LNCAP (cell line): ENCODE measurements at regions not wholly inside any gene's neighbourhood (a gene's known extent, or its start where the extent isn't known, plus 50 kb on each side); places are given as distances from the start of the nearest gene placed in this dataset.

ENCODE experiments used
- CTCF ChIP-seq: fragments of 450-650 bp; IDR thresholded peaks from 2 replicates; pipeline ENCODE4 v1.5.1; 2017; ENCODE audit warnings: mild to moderate bottlenecking

GRCh38 chr7:115113776-115114175 lies 191.9 kb downstream of the MDFIC start:
- no peak for TF ChIP-seq CTCF

GRCh38 chr7:115113131-115113530 lies 191.2 kb downstream of the MDFIC start:
- TF ChIP-seq CTCF, result no peak

GRCh38 chr7:115110523-115110922 lies 188.6 kb downstream of the MDFIC start:
- no peak for TF ChIP-seq CTCF

GRCh38 chr7:115106316-115106715 lies 184.4 kb downstream of the MDFIC start:
- TF ChIP-seq CTCF, result no peak

- no peak for TF ChIP-seq CTCF
These were observed 180.8 kb downstream of the MDFIC start for GRCh38 chr7:115102738-115103137.

GRCh38 chr7:115101199-115101598 lies 179.3 kb downstream of the MDFIC start:
- TF ChIP-seq CTCF, result no peak

GRCh38 chr7:115099906-115100305 lies 178.0 kb downstream of the MDFIC start:
- TF ChIP-seq CTCF, result no peak

- no peak for TF ChIP-seq CTCF
These were observed 175.3 kb downstream of the MDFIC start for GRCh38 chr7:115097175-115097671.
